ENCODE measurements at regions not wholly inside any gene's neighbourhood (a gene's known extent, or its start where the extent isn't known, plus 50 kb on each side); places are given as distances from the start of the nearest gene placed in this dataset.

DNA sequence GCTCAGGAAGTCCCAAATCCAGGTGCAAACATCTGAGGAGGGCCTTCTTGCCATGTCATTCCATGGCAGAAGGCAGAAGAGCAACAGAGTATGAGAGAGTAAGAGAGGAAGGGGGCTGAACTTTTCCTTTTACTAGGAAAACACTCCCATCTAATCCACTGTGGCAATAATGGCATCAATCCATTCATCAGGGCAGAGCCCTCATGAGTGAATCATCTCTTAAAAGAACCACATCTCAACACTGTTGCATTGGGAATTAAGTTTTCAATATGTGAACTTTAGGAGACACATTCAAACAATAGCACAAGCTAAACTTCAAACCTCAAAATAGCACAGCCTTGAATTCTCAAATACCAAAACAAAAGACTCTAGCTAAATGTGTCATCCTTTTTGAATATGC lies 264.5 kb downstream of the KCTD12 start:
- intact Hi-C loops (cut with DNase I; ENCODE audit: low total_unique reads), result no loop called here
- TF ChIP-seq POLR2A (IDR thresholded peaks at IDR 0.05), result no peak
- TF ChIP-seq, protein P1, sequence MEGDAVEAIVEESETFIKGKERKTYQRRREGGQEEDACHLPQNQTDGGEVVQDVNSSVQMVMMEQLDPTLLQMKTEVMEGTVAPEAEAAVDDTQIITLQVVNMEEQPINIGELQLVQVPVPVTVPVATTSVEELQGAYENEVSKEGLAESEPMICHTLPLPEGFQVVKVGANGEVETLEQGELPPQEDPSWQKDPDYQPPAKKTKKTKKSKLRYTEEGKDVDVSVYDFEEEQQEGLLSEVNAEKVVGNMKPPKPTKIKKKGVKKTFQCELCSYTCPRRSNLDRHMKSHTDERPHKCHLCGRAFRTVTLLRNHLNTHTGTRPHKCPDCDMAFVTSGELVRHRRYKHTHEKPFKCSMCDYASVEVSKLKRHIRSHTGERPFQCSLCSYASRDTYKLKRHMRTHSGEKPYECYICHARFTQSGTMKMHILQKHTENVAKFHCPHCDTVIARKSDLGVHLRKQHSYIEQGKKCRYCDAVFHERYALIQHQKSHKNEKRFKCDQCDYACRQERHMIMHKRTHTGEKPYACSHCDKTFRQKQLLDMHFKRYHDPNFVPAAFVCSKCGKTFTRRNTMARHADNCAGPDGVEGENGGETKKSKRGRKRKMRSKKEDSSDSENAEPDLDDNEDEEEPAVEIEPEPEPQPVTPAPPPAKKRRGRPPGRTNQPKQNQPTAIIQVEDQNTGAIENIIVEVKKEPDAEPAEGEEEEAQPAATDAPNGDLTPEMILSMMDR (IDR thresholded peaks at IDR 0.05), result no peak
- no peak overlapping the region for H3K4me3 ChIP-seq (ENCODE audit: low read depth, poor library complexity, severe bottlenecking)
- no peak for DNase-seq (ENCODE audit: low spot score in 2 of 2)

DNA sequence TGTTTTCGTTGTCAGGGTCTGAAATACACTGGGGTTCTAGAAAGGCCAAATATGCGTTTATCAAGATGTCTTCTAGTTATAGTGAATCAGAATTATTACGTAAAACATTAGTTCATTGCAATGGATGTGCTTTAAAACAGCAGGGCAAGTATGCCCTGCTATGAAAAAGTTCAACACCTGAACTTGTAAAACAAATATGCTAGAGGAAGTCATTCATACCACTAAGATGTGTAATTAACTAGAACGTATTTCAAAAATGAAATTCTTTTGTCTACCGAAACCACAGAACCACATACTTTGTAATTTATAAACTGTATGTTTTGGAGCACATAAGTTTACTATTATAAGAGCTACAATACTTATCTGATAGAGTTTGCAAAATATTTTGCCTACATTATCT lies 266.2 kb downstream of the KCTD12 start:
- WGBS, 2 donors, result 86 to 87% methylated on average over 5 of the region's 5 CpGs
- intact Hi-C loops (cut with DNase I; ENCODE audit: low total_unique reads), result no loop called here

DNA sequence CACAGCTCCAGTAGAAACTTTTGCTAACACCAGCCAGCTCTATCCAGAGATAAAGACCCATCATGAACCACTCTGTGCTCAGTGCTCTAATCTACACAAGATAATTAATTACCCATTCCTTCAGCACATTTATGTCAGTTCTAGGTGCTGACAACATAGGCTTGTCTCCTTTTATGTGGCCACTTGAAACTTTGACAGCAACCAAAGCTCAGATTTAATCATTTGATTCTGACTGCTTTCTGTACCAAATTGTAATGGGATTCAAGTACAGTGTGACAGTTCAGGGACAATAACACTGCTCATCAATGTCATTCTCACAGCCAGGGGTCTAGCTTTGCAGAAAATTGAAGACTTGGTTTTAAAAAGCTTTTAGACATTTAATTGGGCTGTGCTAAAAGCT lies 266.6 kb downstream of the KCTD12 start:
- intact Hi-C loops (cut with DNase I; ENCODE audit: low total_unique reads), result no loop called here
- DNase-seq (ENCODE audit: low spot score in 2 of 2), result no peak
- H3K4me3 ChIP-seq (ENCODE audit: low read depth, poor library complexity, severe bottlenecking), result no peak overlapping the region
- no peak for TF ChIP-seq POLR2A (IDR thresholded peaks at IDR 0.05)
- TF ChIP-seq, protein P1 (IDR thresholded peaks at IDR 0.05), result no peak

More for the DNA sequence above, 266.2 kb downstream of the KCTD12 start:
- TF ChIP-seq, protein P1 (IDR thresholded peaks at IDR 0.05), result no peak
- TF ChIP-seq POLR2A (IDR thresholded peaks at IDR 0.05), result no peak
- H3K4me3 ChIP-seq (ENCODE audit: low read depth, poor library complexity, severe bottlenecking), result no peak overlapping the region
- DNase-seq (ENCODE audit: low spot score in 2 of 2), result no peak

DNA sequence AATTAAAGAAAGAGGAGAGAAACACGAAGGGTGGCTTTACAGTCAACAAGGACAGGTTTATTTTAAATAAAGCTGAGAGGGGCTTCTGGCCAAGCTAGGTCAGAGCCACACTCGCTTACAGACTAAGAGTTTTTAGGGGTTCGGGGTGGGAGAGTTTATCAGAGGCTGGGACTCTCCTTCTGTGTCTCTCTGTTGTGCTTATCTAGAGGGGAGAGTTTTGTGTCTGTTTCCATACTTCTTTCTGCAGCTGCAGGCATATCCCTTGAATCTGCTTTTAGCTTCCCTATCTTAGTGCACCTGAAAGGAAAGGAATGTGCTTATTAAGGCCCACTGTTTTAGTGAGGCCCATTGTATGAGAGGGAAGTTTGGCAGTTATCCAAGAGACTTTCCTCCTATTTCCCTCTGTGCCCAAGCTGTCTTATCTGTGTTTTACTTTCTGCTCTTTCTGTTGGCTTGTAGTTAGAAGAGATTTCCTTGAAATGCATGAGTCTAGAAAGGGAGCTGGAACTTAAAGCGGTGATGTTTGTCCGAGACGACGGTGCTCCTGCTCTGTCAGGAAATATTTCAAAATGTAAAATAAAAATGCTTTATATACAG lies 275.3 kb downstream of the KCTD12 start:
- TF ChIP-seq POLR2A (IDR thresholded peaks at IDR 0.05), result no peak
- TF ChIP-seq, protein P1 (IDR thresholded peaks at IDR 0.05), result no peak
- DNase-seq (ENCODE audit: low spot score in 2 of 2), result no peak
- 83 to 86% methylated on average over 7 of the region's 7 CpGs for WGBS, 2 donors
- H3K4me3 ChIP-seq (ENCODE audit: low read depth, poor library complexity, severe bottlenecking), result no peak overlapping the region
- intact Hi-C loops (cut with DNase I; ENCODE audit: low total_unique reads), result no loop called here

DNA sequence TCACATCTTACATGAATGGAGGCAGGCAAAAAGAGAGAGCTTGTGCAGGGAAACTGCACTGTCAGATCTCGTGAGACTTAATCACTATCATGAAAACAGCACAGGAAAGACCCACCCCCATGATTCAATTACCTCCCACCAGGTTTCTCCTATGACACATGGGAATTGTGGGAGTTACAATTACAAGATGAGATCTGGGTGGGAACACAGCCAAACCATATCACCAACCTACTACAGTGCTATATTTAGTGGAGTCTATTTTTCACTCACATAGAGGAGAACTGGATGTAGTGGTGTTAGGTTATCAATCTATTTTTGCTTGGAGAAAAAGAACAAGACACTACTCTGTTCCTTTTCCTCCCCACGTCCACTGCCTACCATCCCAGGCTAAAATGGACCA lies 276.6 kb downstream of the KCTD12 start:
- WGBS, 2 donors, result 72 to 73% methylated on average over 2 of the region's 2 CpGs
- intact Hi-C loops (cut with DNase I; ENCODE audit: low total_unique reads), result no loop called here
- DNase-seq (ENCODE audit: low spot score in 2 of 2), result no peak
- H3K4me3 ChIP-seq (ENCODE audit: low read depth, poor library complexity, severe bottlenecking), result no peak overlapping the region
- no peak for TF ChIP-seq POLR2A (IDR thresholded peaks at IDR 0.05)
- TF ChIP-seq, protein P1 (IDR thresholded peaks at IDR 0.05), result no peak

DNA sequence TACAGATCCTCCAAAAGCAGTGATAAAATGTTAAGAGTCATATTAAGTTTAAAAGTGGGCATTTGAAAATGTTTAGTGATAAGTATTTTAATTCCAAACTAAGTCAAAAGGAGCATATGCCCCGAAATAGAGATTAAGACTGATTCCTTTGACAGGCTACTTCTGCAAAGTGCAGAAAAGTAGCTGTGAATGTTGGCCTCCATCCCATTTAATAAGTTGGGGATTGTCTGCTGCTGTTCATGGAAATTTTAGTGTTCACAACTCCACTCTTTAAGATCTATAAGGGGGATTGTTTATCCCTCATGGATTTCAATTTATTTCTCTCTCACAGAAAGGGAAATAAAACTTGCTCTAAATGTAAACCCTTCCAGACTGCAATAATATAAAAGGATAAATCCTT lies 278.3 kb downstream of the KCTD12 start:
- intact Hi-C loops (cut with DNase I; ENCODE audit: low total_unique reads), result no loop called here
- DNase-seq (ENCODE audit: low spot score in 2 of 2), result no peak
- H3K4me3 ChIP-seq (ENCODE audit: low read depth, poor library complexity, severe bottlenecking), result no peak overlapping the region
- WGBS, 2 donors, result 65 to 74% methylated on average over 1 of the region's 1 CpG
- TF ChIP-seq POLR2A (IDR thresholded peaks at IDR 0.05), result no peak
- TF ChIP-seq, protein P1 (IDR thresholded peaks at IDR 0.05), result no peak
